T-helper 1 cell treated with Interleukin-12 subunit alpha and Interleukin-12 subunit beta and Interleukin-4 antibody, amounts not matched to agents 30 μg/mL and 1 μg/mL, for 36 hours (primary cell): ENCODE measurements at regions not wholly inside any gene's neighbourhood (a gene's known extent, or its start where the extent isn't known, plus 50 kb on each side); places are given as distances from the start of the nearest gene placed in this dataset.

Source experiments
- H3K27ac Mint-ChIP-seq: one replicate; pipeline ENCODE4 v1.8.0; 2021; ENCODE audit warnings: mild to moderate bottlenecking, mixed read lengths
- H3K27me3 Mint-ChIP-seq: one replicate; pipeline ENCODE4 v1.8.0; 2021; ENCODE audit warnings: low read depth, mixed read lengths
- H3K36me3 Mint-ChIP-seq: one replicate; pipeline ENCODE4 v1.8.0; 2021; ENCODE audit warnings: low read depth, mixed read lengths
- H3K4me1 Mint-ChIP-seq: one replicate; pipeline ENCODE4 v1.8.0; 2021; ENCODE audit warnings: low read depth, mixed read lengths
- H3K4me3 Mint-ChIP-seq: one replicate; pipeline ENCODE4 v1.8.0; 2021; ENCODE audit warnings: mild to moderate bottlenecking, moderate library complexity, mixed read lengths
- H3K9me3 Mint-ChIP-seq: one replicate; pipeline ENCODE4 v1.8.0; 2021; ENCODE audit warnings: mixed read lengths

- H3K27me3 Mint-ChIP-seq = no peaks in the 10 kb centered on the region
- no peaks in the 10 kb centered on the region for H3K36me3 Mint-ChIP-seq
- no peaks in the 10 kb centered on the region for H3K9me3 Mint-ChIP-seq
Observed at GRCh38 chr21:28263974-28264373, 728.7 kb downstream of the LTN1 start.

GRCh38 chr21:28261298-28261697 lies 731.4 kb downstream of the LTN1 start:
- Mint-ChIP-seq H3K27ac (no peak overlapping the region), H3K36me3 (no peaks in the 10 kb centered on the region), H3K9me3 (no peaks in the 10 kb centered on the region), H3K27me3 (no peaks in the 10 kb centered on the region), H3K4me3 (no peak overlapping the region), H3K4me1 (no peaks in the 10 kb centered on the region)

More at GRCh38 chr21:28263974-28264373, 728.7 kb downstream of the LTN1 start:
- no peaks in the 10 kb centered on the region for H3K4me1 Mint-ChIP-seq
- H3K4me3 Mint-ChIP-seq = no peak overlapping the region
- H3K27ac Mint-ChIP-seq = no peak overlapping the region

DNA sequence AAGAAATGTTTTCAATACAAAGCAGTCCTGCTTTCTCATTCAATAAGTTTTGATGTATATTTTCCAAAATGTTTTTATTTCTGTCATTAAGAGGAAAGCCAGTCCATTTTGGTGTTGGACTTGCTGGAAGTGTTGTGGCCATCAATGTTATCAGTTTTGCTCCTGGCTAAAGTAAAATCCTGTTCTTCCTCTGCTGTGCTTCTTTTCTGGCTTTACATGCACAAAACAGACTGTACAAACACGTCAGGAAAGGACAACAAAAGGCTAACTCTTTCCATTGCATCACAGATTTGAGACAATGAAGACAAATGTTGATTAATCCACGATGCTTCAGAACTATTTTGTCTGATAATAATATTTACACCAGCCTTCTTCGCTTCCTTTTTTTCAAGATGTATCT lies 735.4 kb downstream of the LTN1 start:
- H3K4me1 Mint-ChIP-seq = no peaks in the 10 kb centered on the region
- H3K36me3 Mint-ChIP-seq = no peaks in the 10 kb centered on the region
- no peaks in the 10 kb centered on the region for H3K27me3 Mint-ChIP-seq
- H3K4me3 Mint-ChIP-seq = no peak overlapping the region
- no peak overlapping the region for H3K27ac Mint-ChIP-seq
- no peaks in the 10 kb centered on the region for H3K9me3 Mint-ChIP-seq

- no peaks in the 10 kb centered on the region for H3K36me3 Mint-ChIP-seq
- no peak overlapping the region for H3K4me3 Mint-ChIP-seq
- H3K9me3 Mint-ChIP-seq = no peaks in the 10 kb centered on the region
Observed at GRCh38 chr21:28256837-28257236, 735.8 kb downstream of the LTN1 start.

GRCh38 chr21:28256420-28256831 lies 736.3 kb downstream of the LTN1 start:
- H3K4me1 Mint-ChIP-seq = no peaks in the 10 kb centered on the region
- no peaks in the 10 kb centered on the region for H3K36me3 Mint-ChIP-seq
- no peak overlapping the region for H3K4me3 Mint-ChIP-seq
- no peaks in the 10 kb centered on the region for H3K27me3 Mint-ChIP-seq
- H3K27ac Mint-ChIP-seq = no peak overlapping the region
- H3K9me3 Mint-ChIP-seq = no peaks in the 10 kb centered on the region

More at GRCh38 chr21:28256837-28257236, 735.8 kb downstream of the LTN1 start:
- Mint-ChIP-seq H3K27me3 (no peaks in the 10 kb centered on the region), H3K27ac (no peak overlapping the region), H3K4me1 (no peaks in the 10 kb centered on the region)

DNA sequence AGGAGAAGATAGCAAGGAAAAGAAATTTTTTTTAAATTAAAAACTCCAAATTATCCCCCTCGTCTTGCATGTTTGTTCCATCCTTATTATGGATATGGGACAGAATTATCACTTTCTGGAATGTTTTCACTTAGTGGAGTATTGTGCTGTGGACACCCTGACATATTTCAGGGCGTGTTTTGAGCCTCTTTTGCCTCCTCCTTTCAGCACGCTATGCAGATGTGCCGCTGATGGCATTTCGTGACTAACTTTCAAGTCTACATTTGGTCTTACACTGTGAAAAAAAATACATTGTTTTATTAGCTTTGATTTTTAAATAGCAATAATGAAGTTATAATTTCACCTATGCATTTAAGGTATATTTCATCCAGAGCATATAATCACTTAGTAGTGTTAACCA lies 738.7 kb downstream of the LTN1 start:
- Mint-ChIP-seq H3K27ac (no peak overlapping the region), H3K9me3 (no peaks in the 10 kb centered on the region), H3K27me3 (no peaks in the 10 kb centered on the region), H3K4me3 (no peak overlapping the region), H3K36me3 (no peaks in the 10 kb centered on the region), H3K4me1 (no peaks in the 10 kb centered on the region)

DNA sequence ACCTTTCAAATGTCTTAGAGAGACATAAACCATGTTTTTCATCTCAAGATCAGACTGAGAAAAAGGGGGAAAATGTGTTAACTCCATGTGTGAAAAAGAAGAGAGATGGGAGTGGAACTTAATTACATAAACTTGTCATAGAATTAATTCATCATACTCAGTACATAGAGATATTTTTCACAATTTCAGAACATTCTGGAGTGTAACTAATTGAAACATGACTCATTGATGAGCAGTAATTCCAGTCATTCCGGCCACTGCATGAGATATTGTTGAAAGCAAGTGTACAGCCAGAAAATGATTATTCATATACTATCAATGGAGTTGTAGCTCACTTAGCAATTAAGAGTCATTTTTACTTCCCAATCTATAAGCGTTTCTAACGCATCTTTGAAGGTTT lies 739.3 kb downstream of the LTN1 start:
- Mint-ChIP-seq H3K4me1 (no peaks in the 10 kb centered on the region), H3K27me3 (no peaks in the 10 kb centered on the region), H3K27ac (no peak overlapping the region), H3K4me3 (no peak overlapping the region), H3K9me3 (no peaks in the 10 kb centered on the region), H3K36me3 (no peaks in the 10 kb centered on the region)

- Mint-ChIP-seq H3K4me1 (no peaks in the 10 kb centered on the region), H3K36me3 (no peaks in the 10 kb centered on the region), H3K4me3 (no peak overlapping the region), H3K27ac (no peak overlapping the region), H3K27me3 (no peaks in the 10 kb centered on the region), H3K9me3 (no peaks in the 10 kb centered on the region)
Observed at GRCh38 chr21:28252928-28253327, 739.7 kb downstream of the LTN1 start.

DNA sequence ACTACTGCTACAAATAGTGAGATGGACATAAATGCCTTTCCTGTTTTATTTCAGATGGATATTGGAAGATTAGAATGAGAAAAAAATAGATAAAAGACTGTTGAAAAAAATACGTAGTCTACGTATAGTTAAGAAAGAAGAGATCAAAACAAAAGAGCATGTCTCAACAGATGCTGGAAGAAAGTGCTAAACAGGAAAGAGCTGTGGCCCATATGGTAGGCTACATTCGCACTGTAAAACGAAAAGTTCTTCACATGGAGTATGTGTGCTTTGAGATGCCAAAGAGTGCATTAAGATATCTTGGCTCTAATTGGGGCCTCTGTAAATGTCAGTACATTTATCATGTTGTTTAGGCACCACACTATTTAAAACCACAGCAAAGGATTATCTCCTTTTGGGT lies 741.7 kb downstream of the LTN1 start:
- no peak overlapping the region for H3K27ac Mint-ChIP-seq
- H3K4me3 Mint-ChIP-seq = no peak overlapping the region
- H3K9me3 Mint-ChIP-seq = no peaks in the 10 kb centered on the region
- H3K4me1 Mint-ChIP-seq = no peaks in the 10 kb centered on the region
- H3K27me3 Mint-ChIP-seq = no peaks in the 10 kb centered on the region
- no peaks in the 10 kb centered on the region for H3K36me3 Mint-ChIP-seq

DNA sequence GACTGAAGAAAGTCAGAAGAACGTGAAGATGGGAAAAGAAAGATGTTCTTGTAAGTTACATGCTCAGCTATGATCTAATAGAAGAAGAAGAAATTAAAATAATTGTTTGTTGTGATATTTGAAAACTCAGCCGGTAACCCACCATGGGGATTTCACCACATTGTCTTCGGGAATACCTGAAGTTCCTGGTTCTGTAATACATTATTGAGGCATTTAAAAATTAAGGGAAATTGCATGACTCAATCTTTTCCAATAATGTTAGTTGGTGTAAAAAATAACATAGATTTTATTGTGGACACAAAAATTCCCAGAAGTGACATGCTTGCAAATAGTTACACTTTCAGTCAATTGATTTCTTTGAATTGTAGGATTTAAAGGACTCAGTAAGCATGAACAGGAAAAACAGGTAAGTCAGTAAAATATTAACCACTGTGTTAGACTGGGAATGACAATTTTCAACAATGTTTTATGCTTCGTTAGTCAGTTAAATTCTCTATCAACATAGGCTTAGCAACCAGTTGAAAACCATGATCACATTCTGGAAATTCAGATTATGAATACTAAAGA lies 745.1 kb downstream of the LTN1 start:
- H3K27me3 Mint-ChIP-seq = no peaks in the 10 kb centered on the region
- H3K36me3 Mint-ChIP-seq = no peaks in the 10 kb centered on the region
- H3K4me3 Mint-ChIP-seq = no peak overlapping the region
- no peak overlapping the region for H3K27ac Mint-ChIP-seq
- H3K4me1 Mint-ChIP-seq = no peaks in the 10 kb centered on the region
- no peaks in the 10 kb centered on the region for H3K9me3 Mint-ChIP-seq

DNA sequence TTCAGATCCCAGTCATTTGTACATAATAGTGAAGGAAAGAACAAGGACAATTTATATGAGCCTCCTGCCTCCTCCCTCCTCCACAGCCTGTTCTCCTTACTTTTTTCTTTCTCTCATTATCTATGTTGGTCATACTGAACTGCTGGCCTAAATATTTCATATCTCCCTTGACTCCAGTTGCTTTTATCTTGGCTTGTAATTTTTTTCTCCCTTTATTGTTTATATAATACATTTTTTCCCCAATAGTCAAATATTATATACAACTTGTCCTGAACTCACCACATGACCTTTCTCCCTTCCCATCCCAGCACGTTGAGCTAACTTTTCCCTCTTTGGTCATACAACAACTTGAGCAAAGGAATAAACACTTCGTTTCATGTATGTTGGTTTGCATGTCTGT lies 752.1 kb downstream of the LTN1 start:
- Mint-ChIP-seq H3K27ac (no peak overlapping the region), H3K4me1 (no peaks in the 10 kb centered on the region), H3K4me3 (no peak overlapping the region), H3K36me3 (no peaks in the 10 kb centered on the region), H3K27me3 (no peaks in the 10 kb centered on the region), H3K9me3 (no peaks in the 10 kb centered on the region)

DNA sequence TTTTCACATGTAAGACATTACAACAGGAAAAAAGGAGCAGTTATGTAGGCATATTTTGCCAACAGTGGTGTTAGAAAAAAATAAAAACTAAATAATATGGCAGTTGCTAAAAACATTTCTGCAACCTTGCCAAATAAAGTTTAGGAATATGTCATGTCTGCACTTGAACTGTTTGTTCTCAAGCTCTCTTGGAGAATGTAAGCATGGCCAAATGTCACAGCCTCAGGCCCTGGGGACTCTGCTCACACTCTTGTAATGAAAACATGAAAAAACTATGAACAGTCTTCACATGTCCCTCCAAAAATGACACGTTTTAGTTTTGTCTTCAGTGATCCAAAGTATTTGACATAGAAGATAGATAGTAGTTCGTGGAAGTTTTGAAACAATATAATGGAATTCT lies 753.3 kb downstream of the LTN1 start:
- Mint-ChIP-seq H3K9me3 (no peaks in the 10 kb centered on the region), H3K36me3 (no peaks in the 10 kb centered on the region), H3K4me1 (no peaks in the 10 kb centered on the region), H3K4me3 (no peak overlapping the region), H3K27me3 (no peaks in the 10 kb centered on the region), H3K27ac (no peak overlapping the region)

GRCh38 chr21:28237661-28238060 lies 755.0 kb downstream of the LTN1 start:
- H3K9me3 Mint-ChIP-seq = no peaks in the 10 kb centered on the region
- no peaks in the 10 kb centered on the region for H3K4me1 Mint-ChIP-seq
- H3K27ac Mint-ChIP-seq = no peak overlapping the region
- H3K27me3 Mint-ChIP-seq = no peaks in the 10 kb centered on the region
- H3K4me3 Mint-ChIP-seq = no peak overlapping the region
- H3K36me3 Mint-ChIP-seq = no peaks in the 10 kb centered on the region

DNA sequence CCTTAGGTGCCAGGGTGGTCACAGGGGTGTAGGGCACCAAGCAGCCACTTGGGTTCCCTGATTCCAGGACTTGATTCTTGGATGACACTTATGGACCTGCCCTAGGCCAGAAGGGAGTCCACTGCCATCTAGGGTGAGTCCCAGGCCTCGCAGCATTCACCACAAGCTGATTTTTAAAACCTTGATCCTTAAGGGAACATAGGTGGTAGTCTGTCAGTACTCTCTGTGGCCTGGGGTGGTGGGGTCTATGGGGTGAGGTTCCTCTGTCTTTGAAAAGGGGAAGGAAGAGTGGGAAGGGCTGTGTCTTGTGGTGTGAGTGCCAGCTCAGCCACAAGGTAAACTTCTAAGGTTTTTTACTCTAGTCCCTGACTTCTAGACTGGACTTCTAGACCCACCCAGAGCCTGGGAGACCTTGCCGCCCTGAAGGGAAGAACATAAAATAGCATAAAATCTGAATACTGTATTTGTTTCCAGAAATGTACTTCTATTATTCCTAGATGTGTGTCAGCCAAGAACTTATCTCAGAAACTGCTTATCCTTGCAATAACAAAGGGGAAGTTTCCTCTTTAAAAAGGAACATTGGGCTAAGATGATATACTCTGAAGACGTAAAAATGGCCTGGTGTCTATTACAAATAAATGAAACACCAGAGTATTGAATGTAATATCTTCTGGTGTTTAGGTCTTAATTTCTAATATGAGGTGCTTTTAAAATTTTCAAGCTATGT lies 757.3 kb downstream of the LTN1 start:
- no peaks in the 10 kb centered on the region for H3K4me1 Mint-ChIP-seq
- H3K27me3 Mint-ChIP-seq = no peaks in the 10 kb centered on the region
- no peaks in the 10 kb centered on the region for H3K36me3 Mint-ChIP-seq
- H3K4me3 Mint-ChIP-seq = no peak overlapping the region
- no peak overlapping the region for H3K27ac Mint-ChIP-seq
- H3K9me3 Mint-ChIP-seq = no peaks in the 10 kb centered on the region

DNA sequence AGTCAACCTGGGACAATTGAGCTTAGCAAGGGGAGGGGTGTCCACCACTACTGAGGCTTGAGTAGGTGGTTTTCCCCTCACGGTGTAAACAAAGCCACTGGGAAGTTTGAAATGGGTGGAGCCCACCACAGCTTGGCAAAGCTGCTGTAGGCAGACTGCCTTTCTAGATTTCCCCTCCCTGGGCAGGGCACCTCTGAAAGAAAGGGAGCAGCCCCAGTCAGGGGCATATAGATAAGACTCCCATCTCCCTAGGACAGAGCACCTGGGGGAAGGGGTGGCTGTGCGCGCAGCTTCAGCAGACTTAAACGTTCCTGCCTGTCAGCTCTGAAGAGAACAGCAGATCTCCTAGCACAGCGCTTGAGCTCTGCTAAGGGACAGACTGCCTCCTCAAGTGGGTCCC lies 758.4 kb downstream of the LTN1 start:
- H3K9me3 Mint-ChIP-seq = no peaks in the 10 kb centered on the region
- H3K4me1 Mint-ChIP-seq = no peaks in the 10 kb centered on the region
- no peaks in the 10 kb centered on the region for H3K36me3 Mint-ChIP-seq
- H3K27ac Mint-ChIP-seq = no peak overlapping the region
- no peaks in the 10 kb centered on the region for H3K27me3 Mint-ChIP-seq
- H3K4me3 Mint-ChIP-seq = no peak overlapping the region
